ENCODE measurements at regions not wholly inside any gene's neighbourhood (a gene's known extent, or its start where the extent isn't known, plus 50 kb on each side); places are given as distances from the start of the nearest gene placed in this dataset.

GRCh38 chr3:148101061-148101460 is 596.6 kb upstream of the AGTR1 start:
- no peaks in the 10 kb centered on the region for H3K27me3 ChIP-seq (ENCODE audit: control insufficient read depth, insufficient read depth, low read length)
- no peaks in the 10 kb centered on the region for H3K36me3 ChIP-seq (ENCODE audit: control insufficient read depth, insufficient read depth, low read length)
- DNase-seq = no peak
- no peak overlapping the region for H3K27ac ChIP-seq (ENCODE audit: low read length)
- no peaks in the 10 kb centered on the region for H3K9me3 ChIP-seq (replicated peaks; ENCODE audit: control insufficient read depth, low read depth, low read length)
- no peaks in the 10 kb centered on the region for H3K4me1 ChIP-seq (ENCODE audit: control insufficient read depth, insufficient read depth, low read length)
- H3K4me3 ChIP-seq (ENCODE audit: low read length) = no peak overlapping the region
- WGBS (ENCODE audit: insufficient coverage) = no CpG with 5 or more reads among the region's 1 CpG

- Histone ChIP-seq H3K27ac (ENCODE audit: low read length) (no peak overlapping the region), H3K4me1 (ENCODE audit: control insufficient read depth, insufficient read depth, low read length) (no peaks in the 10 kb centered on the region), H3K9me3 (replicated peaks; ENCODE audit: control insufficient read depth, low read depth, low read length) (no peaks in the 10 kb centered on the region), H3K36me3 (ENCODE audit: control insufficient read depth, insufficient read depth, low read length) (no peaks in the 10 kb centered on the region), H3K4me3 (ENCODE audit: low read length) (no peak overlapping the region), H3K27me3 (ENCODE audit: control insufficient read depth, insufficient read depth, low read length) (no peaks in the 10 kb centered on the region)
- WGBS (ENCODE audit: insufficient coverage) = no CpG with 5 or more reads among the region's 1 CpG
- DNase-seq = no peak
These were observed 595.5 kb upstream of the AGTR1 start for GRCh38 chr3:148102156-148102555.

- DNase-seq = no peak
- no peaks in the 10 kb centered on the region for H3K4me1 ChIP-seq (ENCODE audit: control insufficient read depth, insufficient read depth, low read length)
- no peak overlapping the region for H3K27ac ChIP-seq (ENCODE audit: low read length)
- no CpG with 5 or more reads among the region's 2 CpGs for WGBS (ENCODE audit: insufficient coverage)
- no peaks in the 10 kb centered on the region for H3K9me3 ChIP-seq (replicated peaks; ENCODE audit: control insufficient read depth, low read depth, low read length)
- no peak overlapping the region for H3K4me3 ChIP-seq (ENCODE audit: low read length)
- H3K27me3 ChIP-seq (ENCODE audit: control insufficient read depth, insufficient read depth, low read length) = no peaks in the 10 kb centered on the region
- no peaks in the 10 kb centered on the region for H3K36me3 ChIP-seq (ENCODE audit: control insufficient read depth, insufficient read depth, low read length)
These were observed 591.6 kb upstream of the AGTR1 start for GRCh38 chr3:148106062-148106461.

- H3K4me3 ChIP-seq (ENCODE audit: low read length) = no peak overlapping the region
- DNase-seq = no peak
- no peaks in the 10 kb centered on the region for H3K27me3 ChIP-seq (ENCODE audit: control insufficient read depth, insufficient read depth, low read length)
- H3K4me1 ChIP-seq (ENCODE audit: control insufficient read depth, insufficient read depth, low read length) = no peaks in the 10 kb centered on the region
- H3K27ac ChIP-seq (ENCODE audit: low read length) = no peak overlapping the region
- no peaks in the 10 kb centered on the region for H3K36me3 ChIP-seq (ENCODE audit: control insufficient read depth, insufficient read depth, low read length)
- WGBS (ENCODE audit: insufficient coverage) = no CpG with 5 or more reads among the region's 2 CpGs
- H3K9me3 ChIP-seq (replicated peaks; ENCODE audit: control insufficient read depth, low read depth, low read length) = no peaks in the 10 kb centered on the region
These were observed 570.7 kb upstream of the AGTR1 start for GRCh38 chr3:148126956-148127355.

GRCh38 chr3:148128136-148128535 is 569.6 kb upstream of the AGTR1 start:
- DNase-seq = no peak
- no peaks in the 10 kb centered on the region for H3K36me3 ChIP-seq (ENCODE audit: control insufficient read depth, insufficient read depth, low read length)
- H3K9me3 ChIP-seq (replicated peaks; ENCODE audit: control insufficient read depth, low read depth, low read length) = no peaks in the 10 kb centered on the region
- H3K27ac ChIP-seq (ENCODE audit: low read length) = no peak overlapping the region
- WGBS (ENCODE audit: insufficient coverage) = 55% methylated on average over 3 of the region's 3 CpGs
- no peak overlapping the region for H3K4me3 ChIP-seq (ENCODE audit: low read length)
- H3K4me1 ChIP-seq (ENCODE audit: control insufficient read depth, insufficient read depth, low read length) = no peaks in the 10 kb centered on the region
- no peaks in the 10 kb centered on the region for H3K27me3 ChIP-seq (ENCODE audit: control insufficient read depth, insufficient read depth, low read length)

GRCh38 chr3:148131990-148132638 is 565.6 kb upstream of the AGTR1 start:
- no CpG with 5 or more reads among the region's 3 CpGs for WGBS (ENCODE audit: insufficient coverage)
- H3K4me3 ChIP-seq (ENCODE audit: low read length) = no peak overlapping the region
- no peaks in the 10 kb centered on the region for H3K4me1 ChIP-seq (ENCODE audit: control insufficient read depth, insufficient read depth, low read length)
- H3K27me3 ChIP-seq (ENCODE audit: control insufficient read depth, insufficient read depth, low read length) = no peaks in the 10 kb centered on the region
- no peak overlapping the region for H3K27ac ChIP-seq (ENCODE audit: low read length)
- no peaks in the 10 kb centered on the region for H3K9me3 ChIP-seq (replicated peaks; ENCODE audit: control insufficient read depth, low read depth, low read length)
- peak; percentile 5 for DNase-seq
- H3K36me3 ChIP-seq (ENCODE audit: control insufficient read depth, insufficient read depth, low read length) = no peaks in the 10 kb centered on the region

- H3K27me3 ChIP-seq (ENCODE audit: control insufficient read depth, insufficient read depth, low read length) = no peaks in the 10 kb centered on the region
- DNase-seq = no peak
- no peaks in the 10 kb centered on the region for H3K9me3 ChIP-seq (replicated peaks; ENCODE audit: control insufficient read depth, low read depth, low read length)
- H3K27ac ChIP-seq (ENCODE audit: low read length) = no peak overlapping the region
- no peaks in the 10 kb centered on the region for H3K4me1 ChIP-seq (ENCODE audit: control insufficient read depth, insufficient read depth, low read length)
- no peak overlapping the region for H3K4me3 ChIP-seq (ENCODE audit: low read length)
- H3K36me3 ChIP-seq (ENCODE audit: control insufficient read depth, insufficient read depth, low read length) = no peaks in the 10 kb centered on the region
These were observed 560.9 kb upstream of the AGTR1 start for GRCh38 chr3:148136816-148137215.

- DNase-seq = no peak
- no CpG with 5 or more reads among the region's 2 CpGs for WGBS (ENCODE audit: insufficient coverage)
- H3K4me3 ChIP-seq (ENCODE audit: low read length) = no peak overlapping the region
- H3K9me3 ChIP-seq (replicated peaks; ENCODE audit: control insufficient read depth, low read depth, low read length) = no peaks in the 10 kb centered on the region
- H3K27me3 ChIP-seq (ENCODE audit: control insufficient read depth, insufficient read depth, low read length) = no peaks in the 10 kb centered on the region
- H3K4me1 ChIP-seq (ENCODE audit: control insufficient read depth, insufficient read depth, low read length) = no peaks in the 10 kb centered on the region
- H3K27ac ChIP-seq (ENCODE audit: low read length) = no peak overlapping the region
- no peaks in the 10 kb centered on the region for H3K36me3 ChIP-seq (ENCODE audit: control insufficient read depth, insufficient read depth, low read length)
These were observed 551.5 kb upstream of the AGTR1 start for GRCh38 chr3:148146241-148146640.

- Histone ChIP-seq H3K36me3 (ENCODE audit: control insufficient read depth, insufficient read depth, low read length) (no peaks in the 10 kb centered on the region), H3K4me3 (ENCODE audit: low read length) (no peak overlapping the region), H3K9me3 (replicated peaks; ENCODE audit: control insufficient read depth, low read depth, low read length) (no peaks in the 10 kb centered on the region), H3K27me3 (ENCODE audit: control insufficient read depth, insufficient read depth, low read length) (no peaks in the 10 kb centered on the region), H3K27ac (ENCODE audit: low read length) (no peak overlapping the region), H3K4me1 (ENCODE audit: control insufficient read depth, insufficient read depth, low read length) (no peaks in the 10 kb centered on the region)
- peak; percentile 82 for DNase-seq
- no CpG with 5 or more reads among the region's 2 CpGs for WGBS (ENCODE audit: insufficient coverage)
These were observed 550.5 kb upstream of the AGTR1 start for GRCh38 chr3:148146947-148147826.

GRCh38 chr3:148147903-148148302 is 549.8 kb upstream of the AGTR1 start:
- no peaks in the 10 kb centered on the region for H3K36me3 ChIP-seq (ENCODE audit: control insufficient read depth, insufficient read depth, low read length)
- H3K9me3 ChIP-seq (replicated peaks; ENCODE audit: control insufficient read depth, low read depth, low read length) = no peaks in the 10 kb centered on the region
- H3K27ac ChIP-seq (ENCODE audit: low read length) = no peak overlapping the region
- WGBS (ENCODE audit: insufficient coverage) = no CpG with 5 or more reads among the region's 2 CpGs
- peak; percentile 8 for DNase-seq
- H3K4me3 ChIP-seq (ENCODE audit: low read length) = no peak overlapping the region
- H3K4me1 ChIP-seq (ENCODE audit: control insufficient read depth, insufficient read depth, low read length) = no peaks in the 10 kb centered on the region
- H3K27me3 ChIP-seq (ENCODE audit: control insufficient read depth, insufficient read depth, low read length) = no peaks in the 10 kb centered on the region
